Peyer's patch (tissue), 4 donors: ENCODE measurements at regions not wholly inside any gene's neighbourhood (a gene's known extent, or its start where the extent isn't known, plus 50 kb on each side); places are given as distances from the start of the nearest gene placed in this dataset.

Source experiments
- CTCF ChIP-seq, 6 experiments: fragments of 450-650 bp in 4 of 6; fragments of 200-600 bp in 2 of 6; sonication (generic) in 1 of 6; IDR thresholded peaks; one replicate each; pipeline ENCODE4 v1.5.1; 2017 to 2019; ENCODE audit warnings: antibody characterized with exemption in 6 of 6, mild to moderate bottlenecking in 3 of 6, moderate library complexity in 1 of 6
- POLR2A ChIP-seq, 2 donors: fragments of 450-650 bp; IDR thresholded peaks; one replicate each; pipeline ENCODE4 v1.5.1; 2017; ENCODE audit warnings: antibody characterized with exemption in 2 of 2, mild to moderate bottlenecking in 2 of 2, moderate library complexity in 2 of 2

- no peak for TF ChIP-seq CTCF (IDR thresholded peaks at IDR 0.05)
- TF ChIP-seq POLR2A (IDR thresholded peaks at IDR 0.05), result no peak
Observed at GRCh38 chr2:175630280-175631244, 371.5 kb downstream of the LNPK start.
